GM13976 (cell line): ENCODE measurements at regions not wholly inside any gene's neighbourhood (a gene's known extent, or its start where the extent isn't known, plus 50 kb on each side); places are given as distances from the start of the nearest gene placed in this dataset.

Source experiments
- DNase-seq: peaks from one replicate; pipeline ENCODE4 v3.0.0; 2012; ENCODE audit warnings: low spot score
- in situ Hi-C: fragments of 300-500 bp; cut with MboI; formaldehyde crosslinking; loops from one replicate; pipeline ENCODE4 v1.12.0; 2022; ENCODE audit warnings: low sequenced_read_pairs, mixed read lengths, inconsistent platforms; ENCODE audit not compliant: unreplicated experiment
- TF ChIP-seq, protein P1 (sequence below): IDR thresholded peaks from 2 replicates; pipeline ENCODE4 v1.5.1; 2012; ENCODE audit warnings: borderline replicate concordance, mild to moderate bottlenecking; ENCODE audit not compliant: insufficient read depth; ENCODE audit errors: extremely low read depth, missing control alignments, control extremely low read depth

GRCh38 chr15:93719921-93720351 is 511.4 kb upstream of the MCTP2 start:
- no peak for DNase-seq
- TF ChIP-seq, protein P1, sequence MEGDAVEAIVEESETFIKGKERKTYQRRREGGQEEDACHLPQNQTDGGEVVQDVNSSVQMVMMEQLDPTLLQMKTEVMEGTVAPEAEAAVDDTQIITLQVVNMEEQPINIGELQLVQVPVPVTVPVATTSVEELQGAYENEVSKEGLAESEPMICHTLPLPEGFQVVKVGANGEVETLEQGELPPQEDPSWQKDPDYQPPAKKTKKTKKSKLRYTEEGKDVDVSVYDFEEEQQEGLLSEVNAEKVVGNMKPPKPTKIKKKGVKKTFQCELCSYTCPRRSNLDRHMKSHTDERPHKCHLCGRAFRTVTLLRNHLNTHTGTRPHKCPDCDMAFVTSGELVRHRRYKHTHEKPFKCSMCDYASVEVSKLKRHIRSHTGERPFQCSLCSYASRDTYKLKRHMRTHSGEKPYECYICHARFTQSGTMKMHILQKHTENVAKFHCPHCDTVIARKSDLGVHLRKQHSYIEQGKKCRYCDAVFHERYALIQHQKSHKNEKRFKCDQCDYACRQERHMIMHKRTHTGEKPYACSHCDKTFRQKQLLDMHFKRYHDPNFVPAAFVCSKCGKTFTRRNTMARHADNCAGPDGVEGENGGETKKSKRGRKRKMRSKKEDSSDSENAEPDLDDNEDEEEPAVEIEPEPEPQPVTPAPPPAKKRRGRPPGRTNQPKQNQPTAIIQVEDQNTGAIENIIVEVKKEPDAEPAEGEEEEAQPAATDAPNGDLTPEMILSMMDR, result no peak
- in situ Hi-C loops, result no loop called here

- TF ChIP-seq, protein P1, result no peak
- no peak for DNase-seq
- in situ Hi-C loops, result no loop called here
These were observed 514.6 kb upstream of the MCTP2 start for GRCh38 chr15:93716615-93717231.

GRCh38 chr15:93709708-93710107 is 521.7 kb upstream of the MCTP2 start:
- TF ChIP-seq, protein P1, result no peak
- in situ Hi-C loops, result no loop called here
- DNase-seq, result no peak

GRCh38 chr15:93708724-93709445 is 522.5 kb upstream of the MCTP2 start:
- TF ChIP-seq, protein P1, result no peak
- DNase-seq, result no peak
- in situ Hi-C loops, result no loop called here

DNA sequence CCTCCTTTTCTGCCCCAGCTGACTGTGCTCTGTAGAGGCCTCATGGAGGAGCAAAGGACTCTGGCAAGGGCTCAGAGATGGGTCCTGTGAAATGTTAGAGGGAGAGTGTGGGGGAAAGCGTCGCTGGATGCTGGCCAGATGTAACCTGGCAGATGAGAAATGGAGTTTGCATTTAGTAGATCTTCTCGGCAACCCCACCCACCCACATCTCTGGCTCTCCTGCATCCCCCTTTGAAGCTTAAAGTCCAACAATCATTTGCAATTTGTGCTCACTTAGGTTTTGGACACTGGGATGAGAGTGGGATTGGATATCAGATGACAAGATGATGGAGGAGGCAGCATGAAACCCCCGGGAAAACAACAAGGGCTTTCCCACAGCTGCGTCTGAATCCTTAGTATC is 523.6 kb upstream of the MCTP2 start:
- DNase-seq, result no peak
- in situ Hi-C loops, result no loop called here
- TF ChIP-seq, protein P1, result no peak

DNA sequence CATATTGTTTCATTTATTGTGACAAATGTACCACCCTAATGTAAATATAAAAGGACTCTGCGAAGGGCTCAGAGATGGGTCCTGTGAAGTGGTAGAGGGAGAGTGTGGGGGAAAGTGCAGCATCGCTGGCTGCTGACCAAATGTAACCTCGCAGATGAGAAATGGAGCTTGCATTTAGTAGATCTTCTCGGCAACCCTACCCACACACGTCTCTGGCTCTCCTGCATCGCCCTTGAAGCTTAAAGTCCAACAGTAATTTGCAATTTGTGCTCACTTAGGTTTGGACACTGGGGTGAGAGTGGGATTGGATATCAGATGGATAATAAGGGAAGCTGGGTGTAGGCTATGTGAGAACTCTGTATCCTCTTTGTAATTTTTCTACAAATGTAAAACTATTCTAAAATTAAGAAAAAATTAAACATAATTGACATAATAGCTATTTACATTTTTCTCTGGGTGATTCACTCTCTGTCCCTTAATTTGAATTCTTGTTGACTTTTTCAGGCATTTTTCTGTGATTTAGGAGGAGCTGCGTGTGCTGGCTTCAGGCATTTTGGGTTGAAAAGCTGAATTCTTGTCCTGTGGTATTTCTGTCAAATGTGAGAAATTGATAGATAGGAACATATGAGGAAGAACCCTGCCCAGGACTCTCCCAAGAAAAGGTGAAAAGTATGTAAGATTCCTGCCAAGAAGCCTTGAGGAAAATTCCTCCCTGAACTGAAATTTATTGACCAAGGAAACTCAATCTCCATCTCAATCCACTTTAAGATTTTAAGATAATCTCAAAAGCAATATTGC is 524.7 kb upstream of the MCTP2 start:
- in situ Hi-C loops, result no loop called here
- DNase-seq, result no peak
- TF ChIP-seq, protein P1, result no peak
